Upper lobe of right lung (tissue), 1 donor: ENCODE measurements at regions not wholly inside any gene's neighbourhood (a gene's known extent, or its start where the extent isn't known, plus 50 kb on each side); places are given as distances from the start of the nearest gene placed in this dataset.

ENCODE experiments used
- ATAC-seq: fragments of 200-7000 bp; cut with Tn5 transposase; one replicate; pipeline ENCODE4 v1.9.1; 2020; ENCODE audit warnings: mild to moderate bottlenecking, moderate library complexity
- DNase-seq: peaks from one replicate; pipeline ENCODE4 v3.0.0-alpha.2; 2020
- H3K27ac ChIP-seq: fragments of 200-600 bp; one replicate; pipeline ENCODE4 v1.8.0; 2022
- H3K27me3 ChIP-seq: fragments of 200-600 bp; one replicate; pipeline ENCODE4 v1.8.0; 2022; ENCODE audit warnings: mild to moderate bottlenecking
- H3K36me3 ChIP-seq: fragments of 200-600 bp; one replicate; pipeline ENCODE4 v1.8.0; 2022
- H3K4me1 ChIP-seq: fragments of 200-600 bp; one replicate; pipeline ENCODE4 v1.8.0; 2022
- H3K4me3 ChIP-seq: fragments of 200-600 bp; one replicate; pipeline ENCODE4 v1.8.0; 2022; ENCODE audit warnings: mild to moderate bottlenecking
- H3K9me3 ChIP-seq: fragments of 200-600 bp; one replicate; pipeline ENCODE4 v1.8.0; 2022
- intact Hi-C: fragments of 100-400 bp; cut with DNase I; formaldehyde crosslinking; loops from one replicate; pipeline ENCODE4 v1.11.0; 2022
- TF ChIP-seq, protein P1 (sequence below): fragments of 200-600 bp; IDR thresholded peaks from one replicate; pipeline ENCODE4 v1.8.0; 2022; ENCODE audit warnings: antibody characterized with exemption
- donor health status: DM: no; HTN: yes; CAD: no; lungs with severe emphysema.

DNA sequence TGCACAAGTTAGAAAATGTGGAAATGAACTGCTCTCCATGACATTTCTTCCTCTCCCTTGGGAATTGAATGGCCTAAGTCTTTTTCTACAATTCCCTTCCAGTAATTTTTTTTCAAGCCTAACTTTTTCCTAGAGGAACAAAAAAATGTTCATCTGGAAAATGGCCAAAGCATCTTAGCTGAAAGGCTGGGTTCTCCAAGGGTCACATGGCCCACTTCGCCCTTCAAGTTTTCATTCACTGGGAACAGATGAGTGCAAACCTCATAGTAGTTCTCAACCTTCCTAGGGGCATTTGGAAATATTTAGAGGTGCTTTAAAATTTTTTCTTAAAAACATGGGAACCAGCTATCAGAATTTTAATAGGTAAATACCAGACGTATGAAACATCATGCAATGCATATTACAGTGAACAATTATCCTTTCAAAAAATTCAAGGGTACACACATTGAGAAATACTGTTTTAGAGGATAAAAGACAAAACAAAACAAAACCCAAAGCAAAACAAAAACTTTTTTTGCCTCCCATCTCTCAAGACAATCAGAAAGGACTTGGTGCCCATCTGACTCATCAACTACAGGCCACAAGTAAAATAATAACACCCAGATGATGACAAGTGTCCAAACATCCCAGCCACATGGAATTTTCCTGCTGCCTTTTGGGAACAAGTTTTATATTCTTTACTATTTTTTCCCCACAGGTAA is 208.8 kb downstream of the SLITRK6 start:
- ATAC-seq (no peak), DNase-seq (no peak)
- intact Hi-C loops: no loop called here
- Histone ChIP-seq H3K4me1 (no peaks in the 10 kb centered on the region), H3K27ac (no peak overlapping the region), H3K27me3 (no peaks in the 10 kb centered on the region), H3K36me3 (no peaks in the 10 kb centered on the region), H3K4me3 (no peak overlapping the region), H3K9me3 (peaks cover 2% of the 10 kb centered on the region)
- TF ChIP-seq, protein P1, sequence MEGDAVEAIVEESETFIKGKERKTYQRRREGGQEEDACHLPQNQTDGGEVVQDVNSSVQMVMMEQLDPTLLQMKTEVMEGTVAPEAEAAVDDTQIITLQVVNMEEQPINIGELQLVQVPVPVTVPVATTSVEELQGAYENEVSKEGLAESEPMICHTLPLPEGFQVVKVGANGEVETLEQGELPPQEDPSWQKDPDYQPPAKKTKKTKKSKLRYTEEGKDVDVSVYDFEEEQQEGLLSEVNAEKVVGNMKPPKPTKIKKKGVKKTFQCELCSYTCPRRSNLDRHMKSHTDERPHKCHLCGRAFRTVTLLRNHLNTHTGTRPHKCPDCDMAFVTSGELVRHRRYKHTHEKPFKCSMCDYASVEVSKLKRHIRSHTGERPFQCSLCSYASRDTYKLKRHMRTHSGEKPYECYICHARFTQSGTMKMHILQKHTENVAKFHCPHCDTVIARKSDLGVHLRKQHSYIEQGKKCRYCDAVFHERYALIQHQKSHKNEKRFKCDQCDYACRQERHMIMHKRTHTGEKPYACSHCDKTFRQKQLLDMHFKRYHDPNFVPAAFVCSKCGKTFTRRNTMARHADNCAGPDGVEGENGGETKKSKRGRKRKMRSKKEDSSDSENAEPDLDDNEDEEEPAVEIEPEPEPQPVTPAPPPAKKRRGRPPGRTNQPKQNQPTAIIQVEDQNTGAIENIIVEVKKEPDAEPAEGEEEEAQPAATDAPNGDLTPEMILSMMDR: no peak

GRCh38 chr13:85589021-85589420 is 210.2 kb downstream of the SLITRK6 start:
- intact Hi-C loops: no loop called here
- Histone ChIP-seq H3K27me3 (no peaks in the 10 kb centered on the region), H3K9me3 (peaks cover 3% of the 10 kb centered on the region), H3K36me3 (no peaks in the 10 kb centered on the region), H3K4me3 (no peak overlapping the region), H3K27ac (no peak overlapping the region), H3K4me1 (no peaks in the 10 kb centered on the region)
- DNase-seq (no peak), ATAC-seq (no peak)
- TF ChIP-seq, protein P1: no peak

- intact Hi-C loops: no loop called here
- DNase-seq (no peak), ATAC-seq (no peak)
- Histone ChIP-seq H3K9me3 (peaks cover 3% of the 10 kb centered on the region), H3K27me3 (no peaks in the 10 kb centered on the region), H3K4me1 (no peaks in the 10 kb centered on the region), H3K27ac (no peak overlapping the region), H3K4me3 (no peak overlapping the region), H3K36me3 (no peaks in the 10 kb centered on the region)
- TF ChIP-seq, protein P1: no peak
Observed at GRCh38 chr13:85588359-85588758, 210.9 kb downstream of the SLITRK6 start.

GRCh38 chr13:85586856-85587255 is 212.4 kb downstream of the SLITRK6 start:
- H3K4me1 ChIP-seq: no peaks in the 10 kb centered on the region
- H3K27ac ChIP-seq: no peak overlapping the region
- intact Hi-C loops: no loop called here
- peaks cover 3% of the 10 kb centered on the region for H3K9me3 ChIP-seq
- no peak for DNase-seq
- TF ChIP-seq, protein P1: no peak
- ATAC-seq: no peak
- H3K36me3 ChIP-seq: no peaks in the 10 kb centered on the region
- no peaks in the 10 kb centered on the region for H3K27me3 ChIP-seq
- H3K4me3 ChIP-seq: no peak overlapping the region

DNA sequence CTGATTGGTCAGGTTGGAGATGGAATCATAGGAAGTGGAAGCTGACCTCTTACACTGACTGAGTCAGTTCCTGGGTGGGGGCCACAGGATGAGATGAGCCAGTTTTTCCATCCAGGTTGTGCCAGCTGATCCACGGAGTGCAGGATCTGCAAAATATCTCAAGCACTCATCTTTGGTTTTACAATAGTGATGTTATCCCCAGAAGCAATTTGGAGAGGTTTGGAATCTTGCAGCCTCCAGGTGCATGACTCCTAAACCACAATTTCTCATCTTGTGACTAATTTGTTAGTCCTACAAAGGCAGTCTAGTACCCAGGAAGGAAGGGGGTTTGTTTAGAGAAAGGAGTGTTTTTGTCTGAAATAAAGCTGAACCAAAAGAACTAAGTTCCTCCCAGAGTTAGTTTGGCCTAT is 212.8 kb downstream of the SLITRK6 start:
- Histone ChIP-seq H3K9me3 (peaks cover 3% of the 10 kb centered on the region), H3K36me3 (no peaks in the 10 kb centered on the region), H3K4me1 (no peaks in the 10 kb centered on the region), H3K27ac (no peak overlapping the region), H3K4me3 (no peak overlapping the region), H3K27me3 (no peaks in the 10 kb centered on the region)
- intact Hi-C loops: no loop called here
- DNase-seq (no peak), ATAC-seq (no peak)
- TF ChIP-seq, protein P1: no peak

DNA sequence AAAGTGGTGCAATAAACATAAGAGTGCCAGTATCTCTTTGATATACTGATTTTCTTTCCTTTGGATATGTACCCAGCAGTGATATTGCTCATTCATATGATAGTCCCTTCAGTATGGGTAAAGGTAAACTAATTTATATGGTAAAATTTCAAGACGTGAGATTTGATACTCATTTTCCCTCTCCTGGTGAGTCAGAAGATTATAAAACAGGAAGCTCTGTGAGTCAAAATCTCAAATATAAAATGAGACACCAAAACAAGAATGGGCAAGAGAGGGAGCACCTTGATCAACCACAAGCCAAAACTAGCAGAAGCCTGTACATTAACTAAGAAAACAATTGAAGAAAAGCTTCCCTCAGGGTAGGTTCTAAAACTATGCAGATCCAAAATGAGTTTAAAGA is 216.3 kb downstream of the SLITRK6 start:
- DNase-seq: no peak
- Histone ChIP-seq H3K27ac (no peak overlapping the region), H3K4me1 (no peaks in the 10 kb centered on the region), H3K4me3 (no peak overlapping the region), H3K27me3 (no peaks in the 10 kb centered on the region), H3K36me3 (no peaks in the 10 kb centered on the region), H3K9me3 (peaks cover 3% of the 10 kb centered on the region)
- TF ChIP-seq, protein P1: no peak
- no peak for ATAC-seq
- intact Hi-C loops: no loop called here
